SH-SY5Y (cell line): ENCODE measurements at regions not wholly inside any gene's neighbourhood (a gene's known extent, or its start where the extent isn't known, plus 50 kb on each side); places are given as distances from the start of the nearest gene placed in this dataset.

Source experiments
- GATA2 ChIP-seq: IDR thresholded peaks from 2 replicates; pipeline ENCODE4 v1.6.1; 2011; ENCODE audit warnings: mild to moderate bottlenecking, low read depth, low read length
- GATA3 ChIP-seq: IDR thresholded peaks from 2 replicates; pipeline ENCODE4 v1.6.1; 2011; ENCODE audit warnings: low read depth, mild to moderate bottlenecking, low read length, moderate library complexity

DNA sequence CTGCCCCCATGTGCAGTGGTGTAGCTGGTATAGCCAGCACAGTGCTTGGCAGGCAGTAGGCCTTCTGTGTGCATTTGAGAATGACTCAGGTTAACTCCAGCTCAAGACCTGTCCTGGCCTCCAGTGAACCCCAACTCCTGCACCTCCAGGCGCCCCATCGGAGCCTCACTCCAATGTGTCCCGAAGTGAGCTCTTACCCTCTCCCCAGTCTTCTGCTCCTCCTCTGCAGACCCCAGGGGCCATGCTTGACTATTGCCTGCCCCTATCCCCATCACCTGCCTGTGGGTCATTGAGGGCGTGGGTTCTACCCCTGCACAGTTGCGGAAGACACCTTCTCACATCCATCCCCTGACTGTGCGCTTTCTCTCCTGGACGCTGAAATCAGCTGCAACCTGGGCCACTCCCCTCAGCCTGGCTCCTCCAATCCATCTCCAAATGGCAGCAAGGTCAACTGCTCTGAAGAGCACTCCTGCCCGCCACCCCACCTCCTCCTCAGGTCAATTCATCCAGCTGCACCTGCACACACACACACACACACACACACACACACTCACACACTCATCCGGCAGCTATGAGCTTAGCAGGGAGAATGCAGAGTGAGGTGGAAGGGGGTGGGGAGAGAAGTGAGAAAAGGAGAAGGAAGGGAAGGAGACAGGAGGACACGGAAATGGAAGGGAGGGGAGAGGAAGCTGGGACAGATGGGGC, 130.3 kb upstream of the GLI2 start:
- no peak for TF ChIP-seq GATA2
- TF ChIP-seq GATA3: no peak
